Stimulated activated CD8-positive, alpha-beta memory T cell treated with anti-CD3 and anti-CD28 coated beads, Interleukin-15, amount 100 ng/mL, for 48 hours (primary cell): ENCODE measurements at regions not wholly inside any gene's neighbourhood (a gene's known extent, or its start where the extent isn't known, plus 50 kb on each side); places are given as distances from the start of the nearest gene placed in this dataset.
"Not testable (repeated sequence)": the region's sequence is repeated elsewhere in the genome, so short reads cannot be mapped to it uniquely, and the experiment has no call there.

Experiments used
- DNase-seq, 2 donors: peaks; one replicate each; pipeline ENCODE4 v3.0.0-alpha.2; 2020; ENCODE audit warnings: low read depth in 2 of 2

- DNase-seq, result no peak
These were observed 155.5 kb downstream of the PRL start for GRCh38 chr6:22141241-22141745.

- no peak for DNase-seq
These were observed 154.0 kb downstream of the PRL start for GRCh38 chr6:22142856-22143255.

- no peak for DNase-seq
These were observed 151.5 kb downstream of the PRL start for GRCh38 chr6:22145376-22145775.

DNA sequence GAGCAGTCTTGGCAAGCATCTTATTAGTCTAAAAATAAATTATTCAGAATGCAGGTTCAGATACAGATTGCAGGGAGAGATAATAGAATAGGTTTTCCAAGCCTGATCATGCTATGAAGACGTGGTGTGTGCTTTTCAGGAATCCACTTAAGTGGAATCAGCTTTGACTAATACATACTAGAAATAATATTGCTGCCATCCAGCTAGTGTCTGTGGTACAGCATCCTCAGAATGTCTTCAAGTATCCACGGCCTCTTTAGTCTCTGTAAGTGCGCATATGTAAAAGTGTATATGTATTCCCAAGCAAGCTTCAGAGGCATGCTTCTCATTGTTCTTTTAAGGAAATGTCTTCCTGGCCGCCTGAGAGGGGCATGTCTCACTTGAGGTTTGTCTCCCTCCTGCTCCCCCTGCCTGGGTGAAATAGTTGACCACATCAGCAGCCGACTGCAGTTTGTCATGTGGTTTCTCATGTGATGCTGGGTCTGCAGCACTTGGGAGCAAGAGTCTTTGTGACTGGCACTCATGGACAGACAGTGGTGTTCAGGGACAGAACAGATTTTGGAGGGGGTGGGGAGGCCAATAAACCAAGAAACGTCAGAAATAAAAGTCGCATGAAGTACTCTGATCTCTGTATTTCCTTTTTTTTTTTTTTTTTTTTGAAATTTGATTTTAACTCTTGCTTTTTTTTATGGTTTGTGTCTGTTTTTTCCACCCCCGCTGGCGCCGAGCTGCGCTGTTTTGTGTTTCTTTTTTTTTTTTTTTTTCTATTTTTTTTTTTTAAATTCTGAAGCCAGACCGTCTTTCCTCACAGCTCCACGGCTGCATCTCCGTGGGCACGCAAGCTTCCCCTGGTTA lies 150.8 kb downstream of the PRL start:
- DNase-seq, result no peak

GRCh38 chr6:22146678-22146930 lies 150.2 kb downstream of the PRL start:
- no peak for DNase-seq

GRCh38 chr6:22146931-22147701 lies 149.7 kb downstream of the PRL start:
- DNase-seq, result no peak

DNA sequence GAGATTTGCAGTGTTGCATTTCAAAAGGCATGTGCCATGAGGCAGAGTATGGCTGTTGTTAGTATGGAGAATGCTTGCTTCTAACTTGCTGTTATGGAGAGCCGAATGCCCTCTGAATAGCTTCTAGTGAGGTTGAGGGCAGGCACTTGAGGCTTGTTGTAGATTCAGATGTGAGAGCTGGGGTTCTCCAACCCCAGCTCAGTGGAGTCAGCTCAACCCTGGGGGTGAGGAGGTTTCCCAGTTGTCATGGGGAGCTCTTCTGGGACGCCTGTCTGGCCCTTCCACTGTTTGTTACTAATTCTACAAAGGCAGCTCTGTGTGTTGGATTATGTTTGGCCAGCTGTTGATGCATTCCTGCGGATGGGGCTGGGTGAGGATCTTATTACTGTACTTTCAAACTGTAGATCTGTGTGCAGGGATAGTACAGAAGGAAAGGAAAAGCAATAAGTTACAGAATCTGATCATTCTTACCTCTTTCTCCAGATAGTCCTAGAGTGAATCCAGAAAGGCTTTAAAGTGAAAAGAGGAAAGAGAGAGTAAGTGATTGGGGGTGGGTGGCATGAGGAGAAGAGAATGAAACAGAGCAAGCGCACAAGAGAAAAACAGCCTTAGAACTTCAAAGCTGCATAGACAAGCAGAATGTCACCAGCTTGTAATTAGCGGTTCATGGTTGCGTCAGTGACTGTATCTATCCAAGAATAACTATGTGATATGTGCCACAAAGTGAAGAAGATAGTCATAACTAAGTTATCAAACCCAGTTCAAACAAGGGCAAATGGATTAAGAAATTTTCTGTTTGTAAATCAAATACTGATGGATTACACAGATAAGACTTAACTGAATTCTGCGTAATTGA lies 148.7 kb downstream of the PRL start:
- DNase-seq, result no peak

- DNase-seq, result no peak
These were observed 147.7 kb downstream of the PRL start for GRCh38 chr6:22149096-22149495.

- no peak for DNase-seq
These were observed 147.1 kb downstream of the PRL start for GRCh38 chr6:22149501-22150367.

DNA sequence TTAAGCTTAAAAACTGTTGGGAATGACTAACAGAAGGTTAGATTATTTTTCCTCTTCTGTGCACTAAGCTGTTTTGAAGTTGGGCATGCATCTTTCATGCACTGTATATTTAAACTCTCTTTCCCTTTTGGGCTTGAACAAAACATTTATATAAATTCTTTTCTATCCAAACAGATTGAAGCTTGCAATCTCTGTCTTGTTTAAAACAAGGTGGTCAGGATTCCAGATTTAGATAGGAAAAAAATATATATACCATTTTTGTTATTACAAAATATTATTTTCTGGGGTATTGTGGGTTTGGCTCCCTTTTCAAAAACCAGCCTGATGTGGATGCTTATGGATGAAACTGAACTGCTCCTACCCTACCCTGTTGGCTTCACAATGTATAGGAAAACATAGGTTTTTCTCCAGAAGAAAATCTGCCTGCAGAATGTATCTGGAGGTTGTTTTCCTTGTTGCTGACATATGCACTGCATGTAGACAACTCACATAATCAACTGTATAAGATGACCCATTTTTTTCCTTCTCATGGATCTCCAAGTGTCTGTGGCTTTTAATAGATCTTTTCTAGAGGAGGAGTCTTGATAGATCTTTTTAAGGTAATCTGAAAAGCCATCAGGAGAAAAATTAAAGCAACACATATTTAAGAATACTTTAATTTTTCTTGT lies 146.3 kb downstream of the PRL start:
- no peak for DNase-seq

- no peak for DNase-seq
These were observed 144.9 kb downstream of the PRL start for GRCh38 chr6:22151892-22152291.

DNA sequence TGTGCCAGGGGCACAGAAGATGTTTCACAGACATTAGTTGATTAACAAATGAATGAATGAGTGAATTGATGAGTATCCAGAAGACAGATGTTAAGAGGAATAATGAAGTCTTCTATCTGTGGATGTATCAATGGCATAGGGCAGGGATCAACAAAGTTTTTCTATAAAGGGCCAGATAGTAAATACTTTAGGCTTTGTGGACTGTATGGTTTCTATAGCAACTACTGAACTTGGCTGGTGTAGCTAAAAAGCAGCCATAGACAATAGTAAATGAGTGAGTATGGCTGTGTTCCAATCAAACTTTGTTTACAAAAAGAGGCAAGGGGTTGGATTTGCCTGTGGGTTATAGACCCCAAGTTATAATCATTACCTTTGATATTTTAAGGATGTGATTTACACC lies 144.0 kb downstream of the PRL start:
- DNase-seq, result no peak

- DNase-seq, result no peak
These were observed 143.3 kb downstream of the PRL start for GRCh38 chr6:22153384-22154158.

DNA sequence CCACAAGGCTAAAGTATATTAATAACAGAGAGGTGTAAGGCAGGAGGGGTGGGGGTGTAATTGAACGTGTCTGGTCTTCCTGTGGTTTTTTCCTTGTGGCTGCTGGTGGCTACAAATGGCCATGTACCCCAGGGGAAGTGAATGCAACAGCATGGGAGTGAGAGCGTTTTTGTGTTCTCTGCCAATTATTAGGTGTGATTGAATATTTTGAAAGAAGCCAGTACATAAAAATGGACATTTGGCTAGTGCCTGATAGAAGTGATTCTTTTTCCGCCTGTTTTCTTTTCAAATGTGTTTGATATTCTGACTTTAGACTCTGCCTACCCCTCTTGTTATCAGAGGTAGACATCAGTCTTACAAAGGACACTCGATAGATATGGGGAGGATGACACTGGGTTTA lies 141.3 kb downstream of the PRL start:
- no peak for DNase-seq

GRCh38 chr6:22157233-22157632 lies 139.6 kb downstream of the PRL start:
- no peak for DNase-seq

DNA sequence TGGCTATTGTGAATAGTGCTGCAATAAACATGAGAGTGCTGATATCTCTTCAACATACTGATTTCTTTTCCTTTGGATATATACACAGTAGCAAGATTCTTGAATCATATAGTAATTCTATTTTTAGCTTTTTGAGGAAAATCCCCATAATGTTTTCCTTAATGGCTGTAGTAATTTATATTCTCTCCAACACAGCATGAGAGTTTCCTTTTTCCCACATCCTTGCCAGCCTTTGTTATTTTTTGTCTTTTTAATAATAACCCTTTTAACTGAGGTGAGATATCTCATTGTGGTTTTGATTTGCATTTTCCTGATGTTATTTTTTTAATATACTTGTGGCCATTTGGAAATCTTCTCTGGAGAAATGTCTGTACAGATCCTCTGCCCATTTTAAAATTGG lies 132.6 kb downstream of the PRL start:
- DNase-seq, result no peak

GRCh38 chr6:22171006-22171405 lies 125.8 kb downstream of the PRL start:
- DNase-seq, result not testable (repeated sequence)

- DNase-seq, result not testable (repeated sequence)
These were observed 125.0 kb downstream of the PRL start for GRCh38 chr6:22171885-22172284.

- DNase-seq, result no peak
These were observed 123.5 kb downstream of the PRL start for GRCh38 chr6:22173311-22173710.

- DNase-seq, result not testable (repeated sequence)
These were observed 116.6 kb downstream of the PRL start for GRCh38 chr6:22180250-22180649.
